ENCODE measurements at regions not wholly inside any gene's neighbourhood (a gene's known extent, or its start where the extent isn't known, plus 50 kb on each side); places are given as distances from the start of the nearest gene placed in this dataset.

GRCh38 chr2:159854481-159854880 lies 56.5 kb upstream of the CD302 start (continued):
- no peak for TF ChIP-seq ELK1 (IDR thresholded peaks at IDR 0.05; ENCODE audit: low read depth, low read length)

GRCh38 chr2:159853101-159853500 lies 55.1 kb upstream of the CD302 start:
- H3K4me2 ChIP-seq = no peak overlapping the region
- ChIA-PET CTCF (interaction anchor here (0.5 kb wide), 1 partner anchor 203 kb away, joined by 3 read pairs; no protein-coding TSS in a partner anchor), POLR2A (no interaction called here)
- H3K4me3 ChIP-seq = no peak overlapping the region
- ATAC-seq (no peak), DNase-seq (ENCODE audit: low read depth in 1 of 2, low spot score in 1 of 2) (no peak), FAIRE-seq (no peak)
- no peaks in the 10 kb centered on the region for H3K4me1 ChIP-seq
- no peaks in the 10 kb centered on the region for H3K9me3 ChIP-seq
- no peak for TF ChIP-seq MYC (IDR thresholded peaks at IDR 0.05; ENCODE audit: borderline replicate concordance, low read length)
- TF ChIP-seq EP300 (IDR thresholded peaks at IDR 0.05) = no peak
- no peak for TF ChIP-seq ESRRA (IDR thresholded peaks at IDR 0.05; ENCODE audit: borderline replicate concordance, low read length)
- TF ChIP-seq RFX5 (IDR thresholded peaks at IDR 0.05) = no peak
- TF ChIP-seq SMC3 (IDR thresholded peaks at IDR 0.05) = no peak
- no peak for TF ChIP-seq CHD4 (IDR thresholded peaks at IDR 0.05; ENCODE audit: borderline replicate concordance)
- no peak for TF ChIP-seq NPAS2 (CRISPR knock-in tag; IDR thresholded peaks at IDR 0.05; ENCODE audit: borderline replicate concordance)
- no peak for TF ChIP-seq ATOH8 (CRISPR knock-in tag; IDR thresholded peaks at IDR 0.05; ENCODE audit: low read depth)
- no peak for TF ChIP-seq HOXB5 (CRISPR knock-in tag; IDR thresholded peaks at IDR 0.05)
- TF ChIP-seq CEBPB (IDR thresholded peaks at IDR 0.05) = no peak
- no peak for TF ChIP-seq CHD2 (IDR thresholded peaks at IDR 0.05; ENCODE audit: low read length, partially characterized antibody)
- TF ChIP-seq NR3C1 (IDR thresholded peaks at IDR 0.05) = no peak
- no peak for TF ChIP-seq RAD21 (conservative IDR thresholded peaks at IDR 0.05 in 1 of 2, IDR thresholded peaks at IDR 0.05 in 1 of 2)
- no peak for TF ChIP-seq BCL3 (IDR thresholded peaks at IDR 0.05)
- TF ChIP-seq MAZ (IDR thresholded peaks at IDR 0.05; ENCODE audit: borderline replicate concordance, low read depth, low read length) = no peak
- no peak for TF ChIP-seq CTCF (IDR thresholded peaks at IDR 0.05)
- no peak for TF ChIP-seq FOXS1 (CRISPR knock-in tag; IDR thresholded peaks at IDR 0.05)
- TF ChIP-seq POLR2AphosphoS2 (conservative IDR thresholded peaks at IDR 0.05; ENCODE audit: low read length) = no peak
- 79% methylated on average over 4 of the region's 4 CpGs for WGBS (ENCODE audit: missing lambda C conversion rate)
- no peak overlapping the region for H3K27ac ChIP-seq

GRCh38 chr2:159851941-159852340 lies 53.9 kb upstream of the CD302 start:
- no peaks in the 10 kb centered on the region for H3K9me3 ChIP-seq
- WGBS (ENCODE audit: missing lambda C conversion rate) = 50% methylated on average over 2 of the region's 2 CpGs
- H3K4me2 ChIP-seq = no peak overlapping the region
- ATAC-seq (no peak), FAIRE-seq (no peak), DNase-seq (ENCODE audit: low read depth in 1 of 2, low spot score in 1 of 2) (no peak)
- H3K4me1 ChIP-seq = no peaks in the 10 kb centered on the region
- POLR2A ChIA-PET = no interaction called here
- no peak overlapping the region for H3K4me3 ChIP-seq
- CTCF ChIA-PET = no interaction called here
- no peak overlapping the region for H3K27ac ChIP-seq
- TF ChIP-seq SMC3 (IDR thresholded peaks at IDR 0.05) (no peak), PBX3 (IDR thresholded peaks at IDR 0.05) (no peak), REST (IDR thresholded peaks at IDR 0.05) (no peak), CHD2 (IDR thresholded peaks at IDR 0.05; ENCODE audit: low read length, partially characterized antibody) (no peak), CBX2 (IDR thresholded peaks at IDR 0.05; ENCODE audit: borderline replicate concordance, low read depth) (no peak), ZNF302 (CRISPR knock-in tag; IDR thresholded peaks at IDR 0.05) (no peak), PHF8 (IDR thresholded peaks at IDR 0.05; ENCODE audit: borderline replicate concordance, low read depth) (no peak)

Measured in A549 (cell line).